Colonic mucosa (tissue), 4 donors: ENCODE measurements at regions not wholly inside any gene's neighbourhood (a gene's known extent, or its start where the extent isn't known, plus 50 kb on each side); places are given as distances from the start of the nearest gene placed in this dataset.

Experiments
- DNase-seq: peaks from one replicate; pipeline ENCODE4 v3.0.0-alpha.2; 2020
- H3K27ac ChIP-seq: fragments of 200-600 bp; one replicate; pipeline ENCODE4 v1.8.0; 2021
- H3K27me3 ChIP-seq: fragments of 200-600 bp; one replicate; pipeline ENCODE4 v1.8.0; 2021
- H3K36me3 ChIP-seq: fragments of 200-600 bp; one replicate; pipeline ENCODE4 v1.8.0; 2021
- H3K4me1 ChIP-seq: fragments of 200-600 bp; one replicate; pipeline ENCODE4 v1.8.0; 2021; ENCODE audit warnings: mild to moderate bottlenecking
- H3K4me3 ChIP-seq: fragments of 200-600 bp; one replicate; pipeline ENCODE4 v1.8.0; 2021
- H3K9ac ChIP-seq, 2 donors: one replicate each; pipeline ENCODE4 v1.7.0; 2013; ENCODE audit warnings: control low read depth in 2 of 2, low read depth in 2 of 2, low read length in 2 of 2
- H3K9me3 ChIP-seq: fragments of 200-600 bp; one replicate; pipeline ENCODE4 v1.8.0; 2021
- intact Hi-C: fragments of 100-400 bp; cut with DNase I; formaldehyde crosslinking; loops from one replicate; pipeline ENCODE4 v1.14.1; 2022
- TF ChIP-seq, protein P1 (sequence below): fragments of 200-600 bp; IDR thresholded peaks from one replicate; pipeline ENCODE4 v1.8.0; 2022; ENCODE audit warnings: antibody characterized with exemption, mild to moderate bottlenecking
- donor health status: healthy.
- donor health status: DM: no; HTN: no; CAD: no.
- donor health status: DM: no; HTN: no; CAD: no.

DNA sequence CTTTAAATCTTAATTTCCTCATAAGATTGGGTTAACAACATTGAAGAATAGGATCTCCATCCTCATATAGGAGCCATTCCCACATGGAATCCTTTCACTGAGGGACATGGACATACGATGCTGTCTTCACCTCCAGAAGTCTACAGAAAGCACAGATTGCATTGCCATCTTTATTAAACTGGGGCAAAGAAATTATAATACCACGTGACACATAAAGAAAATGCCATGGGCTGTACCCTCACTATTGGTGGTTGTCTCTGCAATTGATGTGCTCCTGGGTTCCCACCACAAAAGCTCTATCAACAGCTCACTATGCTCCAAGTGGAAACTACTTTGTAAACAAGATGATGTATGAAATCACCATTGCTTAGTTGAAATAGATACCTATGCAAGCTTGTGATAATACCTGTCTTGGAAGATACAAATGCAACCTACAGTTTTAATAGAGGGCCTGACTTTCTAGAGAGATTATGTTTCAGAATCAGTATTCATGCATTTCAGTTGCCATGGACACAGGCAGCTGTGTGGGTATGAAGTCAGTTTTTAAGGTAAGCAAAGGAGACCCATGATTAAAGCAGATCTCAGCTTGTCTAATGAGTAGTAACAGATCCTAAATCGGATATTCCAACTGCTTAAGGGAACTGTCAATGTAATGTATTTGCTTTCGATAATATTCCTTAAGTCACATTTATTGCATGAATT, 337.0 kb downstream of the RAD51AP2 start:
- TF ChIP-seq, protein P1, sequence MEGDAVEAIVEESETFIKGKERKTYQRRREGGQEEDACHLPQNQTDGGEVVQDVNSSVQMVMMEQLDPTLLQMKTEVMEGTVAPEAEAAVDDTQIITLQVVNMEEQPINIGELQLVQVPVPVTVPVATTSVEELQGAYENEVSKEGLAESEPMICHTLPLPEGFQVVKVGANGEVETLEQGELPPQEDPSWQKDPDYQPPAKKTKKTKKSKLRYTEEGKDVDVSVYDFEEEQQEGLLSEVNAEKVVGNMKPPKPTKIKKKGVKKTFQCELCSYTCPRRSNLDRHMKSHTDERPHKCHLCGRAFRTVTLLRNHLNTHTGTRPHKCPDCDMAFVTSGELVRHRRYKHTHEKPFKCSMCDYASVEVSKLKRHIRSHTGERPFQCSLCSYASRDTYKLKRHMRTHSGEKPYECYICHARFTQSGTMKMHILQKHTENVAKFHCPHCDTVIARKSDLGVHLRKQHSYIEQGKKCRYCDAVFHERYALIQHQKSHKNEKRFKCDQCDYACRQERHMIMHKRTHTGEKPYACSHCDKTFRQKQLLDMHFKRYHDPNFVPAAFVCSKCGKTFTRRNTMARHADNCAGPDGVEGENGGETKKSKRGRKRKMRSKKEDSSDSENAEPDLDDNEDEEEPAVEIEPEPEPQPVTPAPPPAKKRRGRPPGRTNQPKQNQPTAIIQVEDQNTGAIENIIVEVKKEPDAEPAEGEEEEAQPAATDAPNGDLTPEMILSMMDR, result no peak
- no peaks in the 10 kb centered on the region for H3K9me3 ChIP-seq
- no peak overlapping the region for H3K4me3 ChIP-seq
- no peak overlapping the region for H3K9ac ChIP-seq
- H3K4me1 ChIP-seq, result no peaks in the 10 kb centered on the region
- no peak overlapping the region for H3K27ac ChIP-seq
- no peaks in the 10 kb centered on the region for H3K36me3 ChIP-seq
- no peak for DNase-seq
- intact Hi-C loops, result no loop called here
- no peaks in the 10 kb centered on the region for H3K27me3 ChIP-seq

DNA sequence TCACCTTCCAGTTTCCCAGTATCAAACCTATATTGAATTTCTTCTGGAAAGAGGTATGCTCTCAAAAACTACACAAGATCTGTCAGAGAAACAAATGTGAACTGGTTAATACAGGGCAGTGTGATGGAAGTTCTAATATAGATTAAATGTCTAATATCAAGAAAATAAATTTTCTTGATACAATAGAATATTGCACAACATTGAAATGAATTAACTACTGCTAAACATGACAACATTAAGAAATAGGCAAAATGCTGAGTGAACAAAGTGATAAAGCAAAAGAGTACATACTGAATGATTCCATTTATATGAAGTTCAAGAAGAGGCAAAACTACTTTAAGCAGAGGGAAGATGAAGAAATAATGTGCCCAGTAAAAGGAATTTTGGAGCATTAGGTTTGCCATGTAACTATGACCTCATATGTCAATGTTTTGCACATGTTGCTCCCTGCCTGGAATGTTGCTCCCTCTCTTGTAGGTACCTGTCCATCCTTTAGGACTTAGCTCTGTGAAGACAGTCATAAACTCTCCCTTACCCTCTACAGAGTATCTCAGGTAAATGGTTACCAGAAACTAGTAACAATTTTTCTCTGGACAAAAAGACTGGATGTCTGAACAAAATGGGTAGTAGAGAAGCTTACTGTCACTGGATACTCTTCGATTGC, 339.0 kb downstream of the RAD51AP2 start:
- no peak overlapping the region for H3K4me3 ChIP-seq
- no peak for DNase-seq
- H3K27ac ChIP-seq, result no peak overlapping the region
- H3K27me3 ChIP-seq, result no peaks in the 10 kb centered on the region
- H3K9me3 ChIP-seq, result no peaks in the 10 kb centered on the region
- no peak overlapping the region for H3K9ac ChIP-seq
- intact Hi-C loops, result no loop called here
- no peaks in the 10 kb centered on the region for H3K36me3 ChIP-seq
- TF ChIP-seq, protein P1, result no peak
- H3K4me1 ChIP-seq, result no peaks in the 10 kb centered on the region

DNA sequence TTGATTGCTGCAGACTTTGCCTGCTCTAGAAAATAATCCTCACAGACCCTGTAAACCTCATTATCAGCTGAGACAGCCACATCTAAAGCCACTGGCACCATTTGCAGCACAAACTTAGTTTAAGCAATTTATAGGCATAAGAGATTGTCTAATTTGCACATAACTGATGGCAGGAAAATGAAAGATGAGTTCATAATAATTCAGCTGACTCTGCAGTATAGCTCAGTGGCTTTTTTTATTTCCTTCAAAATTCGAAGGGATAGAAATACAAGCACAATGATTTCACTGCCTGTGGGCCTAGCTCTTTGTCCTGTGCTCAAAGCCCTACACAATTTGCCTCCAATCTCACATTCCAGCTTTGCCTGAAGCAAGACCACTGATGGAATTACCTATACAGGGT, 341.2 kb downstream of the RAD51AP2 start:
- Histone ChIP-seq H3K27ac (no peak overlapping the region), H3K4me1 (no peaks in the 10 kb centered on the region), H3K4me3 (no peak overlapping the region), H3K9ac (no peak overlapping the region), H3K27me3 (no peaks in the 10 kb centered on the region), H3K36me3 (no peaks in the 10 kb centered on the region), H3K9me3 (no peaks in the 10 kb centered on the region)
- TF ChIP-seq, protein P1, result no peak
- intact Hi-C loops, result no loop called here
- no peak for DNase-seq

DNA sequence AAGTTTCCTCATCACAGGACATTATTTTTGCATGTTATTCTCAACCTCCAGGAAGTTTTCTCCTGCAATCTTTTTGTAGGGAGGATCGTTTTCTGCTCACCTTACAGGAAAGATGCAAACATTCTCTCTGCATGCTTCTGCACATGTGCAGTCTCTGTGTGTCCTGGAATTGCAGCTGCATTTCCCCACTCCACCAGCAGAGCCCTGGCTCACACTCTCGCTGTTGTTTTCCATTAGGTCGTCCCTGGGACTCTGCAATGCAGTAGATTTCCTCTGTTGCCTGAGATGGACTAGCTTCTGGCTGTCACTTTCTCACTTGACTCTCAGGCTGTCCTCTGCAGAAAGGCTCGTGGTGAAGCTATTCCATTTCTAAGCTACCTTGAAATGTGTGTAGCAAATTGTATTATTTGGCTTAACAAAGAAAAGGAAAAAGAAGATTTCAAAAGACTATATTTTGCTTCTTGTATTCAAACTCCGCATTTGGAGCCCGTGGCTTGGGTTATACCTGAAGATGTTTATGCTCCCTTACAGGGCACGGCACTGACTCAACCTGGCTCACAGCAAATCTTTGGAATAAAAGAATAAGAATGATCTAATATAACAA, 346.7 kb downstream of the RAD51AP2 start:
- H3K27ac ChIP-seq, result no peak overlapping the region
- no peaks in the 10 kb centered on the region for H3K4me1 ChIP-seq
- no peaks in the 10 kb centered on the region for H3K36me3 ChIP-seq
- TF ChIP-seq, protein P1, result no peak
- intact Hi-C loops, result no loop called here
- H3K27me3 ChIP-seq, result no peaks in the 10 kb centered on the region
- H3K9ac ChIP-seq, result no peak overlapping the region
- no peak for DNase-seq
- H3K9me3 ChIP-seq, result no peaks in the 10 kb centered on the region
- H3K4me3 ChIP-seq, result no peak overlapping the region

DNA sequence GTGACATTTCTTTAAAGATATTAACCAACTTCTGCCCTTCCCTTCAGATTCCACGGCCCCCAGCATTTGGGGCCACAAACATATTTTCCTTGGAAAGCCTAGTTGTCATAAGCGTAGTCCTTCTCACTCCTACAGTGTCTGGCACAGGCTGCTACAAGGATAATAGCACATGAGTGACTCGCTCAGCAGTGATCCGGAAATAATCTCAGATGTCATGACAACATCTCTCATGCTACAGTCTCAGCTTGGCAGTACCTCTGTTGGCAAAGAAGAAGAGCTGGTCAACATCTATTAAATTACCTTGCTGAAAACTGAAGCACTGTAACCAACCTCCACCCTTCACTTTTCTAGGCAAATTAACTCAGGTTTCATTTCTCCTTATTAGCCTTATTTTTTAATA, 351.7 kb downstream of the RAD51AP2 start:
- H3K9ac ChIP-seq, result no peak overlapping the region
- no peaks in the 10 kb centered on the region for H3K36me3 ChIP-seq
- no peaks in the 10 kb centered on the region for H3K27me3 ChIP-seq
- H3K4me3 ChIP-seq, result no peak overlapping the region
- intact Hi-C loops, result no loop called here
- H3K27ac ChIP-seq, result no peak overlapping the region
- no peaks in the 10 kb centered on the region for H3K4me1 ChIP-seq
- TF ChIP-seq, protein P1, result no peak
- DNase-seq, result no peak
- H3K9me3 ChIP-seq, result no peaks in the 10 kb centered on the region
